ENCODE measurements at regions not wholly inside any gene's neighbourhood (a gene's known extent, or its start where the extent isn't known, plus 50 kb on each side); places are given as distances from the start of the nearest gene placed in this dataset.

DNA sequence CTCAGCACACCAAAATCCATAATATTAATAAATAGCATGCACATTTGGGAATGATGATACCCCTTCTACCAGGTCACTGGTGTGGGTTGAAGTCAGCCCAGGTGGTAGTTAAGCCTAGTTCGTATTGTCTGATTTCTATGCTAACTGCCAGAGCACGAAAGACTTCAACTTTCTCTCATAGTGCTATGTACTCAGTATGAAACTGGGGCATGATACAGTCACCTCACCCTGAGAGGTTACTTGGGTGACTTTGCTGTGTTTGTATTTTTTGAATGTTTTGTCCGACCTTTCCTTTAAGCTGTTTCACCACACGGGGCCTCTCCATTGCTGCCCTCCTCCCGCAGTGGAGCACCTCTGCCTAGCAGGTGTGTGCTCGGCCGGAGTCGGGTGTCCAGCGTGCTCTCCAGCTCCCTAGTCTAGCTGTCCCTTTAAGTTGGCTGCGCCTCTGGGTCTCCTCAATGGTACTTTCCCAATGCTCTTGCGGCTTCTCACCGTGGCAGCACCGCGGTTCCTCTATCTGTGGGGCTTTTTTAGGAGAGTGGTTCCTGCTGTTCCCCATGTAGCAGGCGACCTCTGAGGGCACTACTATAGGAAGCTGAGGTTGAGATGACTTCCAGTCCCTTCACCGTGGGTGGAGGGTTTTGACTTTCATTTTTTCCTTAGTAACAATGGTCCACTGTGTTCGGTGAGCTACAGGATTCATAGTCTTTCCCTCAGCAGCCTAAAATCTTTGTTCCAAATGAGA, 524.0 kb upstream of the PFKP start:
- Mint-ChIP-seq H3K4me1 (ENCODE audit: low read depth) (no peaks in the 10 kb centered on the region), H3K36me3 (ENCODE audit: insufficient read depth) (no peaks in the 10 kb centered on the region), H3K9me3 (ENCODE audit: low read depth) (no peaks in the 10 kb centered on the region), H3K4me3 (ENCODE audit: low read depth) (no peak overlapping the region), H3K27ac (no peak overlapping the region), H3K27me3 (peaks cover 5% of the 10 kb centered on the region)
- TF ChIP-seq CTCF (IDR thresholded peaks at IDR 0.05; ENCODE audit: unreplicated experiment) = no peak
- DNase-seq (ENCODE audit: low spot score, unreplicated experiment) = no peak

- TF ChIP-seq CTCF (IDR thresholded peaks at IDR 0.05; ENCODE audit: unreplicated experiment) = no peak
- Mint-ChIP-seq H3K9me3 (ENCODE audit: low read depth) (no peaks in the 10 kb centered on the region), H3K4me3 (ENCODE audit: low read depth) (no peak overlapping the region), H3K27me3 (peaks cover 5% of the 10 kb centered on the region), H3K27ac (no peak overlapping the region), H3K36me3 (ENCODE audit: insufficient read depth) (no peaks in the 10 kb centered on the region), H3K4me1 (ENCODE audit: low read depth) (no peaks in the 10 kb centered on the region)
- DNase-seq (ENCODE audit: low spot score, unreplicated experiment) = no peak
These were observed 526.2 kb upstream of the PFKP start for GRCh38 chr10:2541176-2541575.

GRCh38 chr10:2529945-2530344, 537.4 kb upstream of the PFKP start:
- peaks cover 3% of the 10 kb centered on the region for H3K27me3 Mint-ChIP-seq
- no peak for TF ChIP-seq CTCF (IDR thresholded peaks at IDR 0.05; ENCODE audit: unreplicated experiment)
- DNase-seq (ENCODE audit: low spot score, unreplicated experiment) = no peak
- H3K36me3 Mint-ChIP-seq (ENCODE audit: insufficient read depth) = no peaks in the 10 kb centered on the region
- H3K27ac Mint-ChIP-seq = no peak overlapping the region
- H3K4me3 Mint-ChIP-seq (ENCODE audit: low read depth) = no peak overlapping the region
- H3K4me1 Mint-ChIP-seq (ENCODE audit: low read depth) = peaks cover 3% of the 10 kb centered on the region
- no peaks in the 10 kb centered on the region for H3K9me3 Mint-ChIP-seq (ENCODE audit: low read depth)

- H3K9me3 Mint-ChIP-seq (ENCODE audit: low read depth) = no peaks in the 10 kb centered on the region
These were observed 541.6 kb upstream of the PFKP start for GRCh38 chr10:2525781-2526180.

GRCh38 chr10:2519139-2519538, 548.2 kb upstream of the PFKP start:
- Mint-ChIP-seq H3K36me3 (ENCODE audit: insufficient read depth) (no peaks in the 10 kb centered on the region), H3K27ac (no peak overlapping the region), H3K27me3 (no peaks in the 10 kb centered on the region), H3K9me3 (ENCODE audit: low read depth) (no peaks in the 10 kb centered on the region), H3K4me3 (ENCODE audit: low read depth) (no peak overlapping the region), H3K4me1 (ENCODE audit: low read depth) (peaks cover 2% of the 10 kb centered on the region)
- no peak for DNase-seq (ENCODE audit: low spot score, unreplicated experiment)
- TF ChIP-seq CTCF (IDR thresholded peaks at IDR 0.05; ENCODE audit: unreplicated experiment) = no peak

More at GRCh38 chr10:2525781-2526180, 541.6 kb upstream of the PFKP start:
- H3K36me3 Mint-ChIP-seq (ENCODE audit: insufficient read depth) = no peaks in the 10 kb centered on the region
- no peak overlapping the region for H3K27ac Mint-ChIP-seq
- no peak for DNase-seq (ENCODE audit: low spot score, unreplicated experiment)
- H3K27me3 Mint-ChIP-seq = peaks cover 3% of the 10 kb centered on the region
- TF ChIP-seq CTCF (IDR thresholded peaks at IDR 0.05; ENCODE audit: unreplicated experiment) = no peak
- no peak overlapping the region for H3K4me3 Mint-ChIP-seq (ENCODE audit: low read depth)
- H3K4me1 Mint-ChIP-seq (ENCODE audit: low read depth) = peaks cover 3% of the 10 kb centered on the region
